HL-60 (cell line): ENCODE measurements at regions not wholly inside any gene's neighbourhood (a gene's known extent, or its start where the extent isn't known, plus 50 kb on each side); places are given as distances from the start of the nearest gene placed in this dataset.

Source experiments
- POLR2AphosphoS5 ChIP-seq: IDR thresholded peaks from 2 replicates; pipeline ENCODE4 v1.6.1; 2012; ENCODE audit warnings: low read depth
- TF ChIP-seq, protein P1 (sequence below): IDR thresholded peaks from one replicate; pipeline ENCODE4 v1.5.1; 2011; ENCODE audit warnings: low read length, control low read depth, inconsistent platforms; ENCODE audit not compliant: insufficient read depth

DNA sequence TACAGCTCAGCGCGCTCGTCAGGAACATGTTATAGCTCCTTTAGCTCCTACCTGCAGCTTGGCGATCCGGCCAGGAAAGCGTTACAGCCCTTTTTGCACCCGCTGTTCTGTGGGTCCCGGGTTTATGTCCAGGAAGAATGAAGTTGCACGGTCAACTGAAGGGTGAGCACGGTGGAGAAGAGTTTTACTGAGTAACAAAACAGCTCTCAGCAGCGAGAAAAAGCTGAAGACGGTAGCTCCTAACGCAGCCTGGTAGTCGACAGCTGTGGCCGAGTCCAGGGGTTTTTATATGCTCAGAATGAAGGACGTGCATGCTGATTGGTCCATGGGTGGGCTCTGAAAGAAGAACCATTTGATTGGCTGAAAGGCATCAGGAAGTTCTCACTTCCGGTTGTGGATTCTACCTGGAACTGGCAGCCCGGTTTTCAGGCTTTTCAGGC, 1830.1 kb upstream of the NUDT12 start:
- TF ChIP-seq, protein P1, sequence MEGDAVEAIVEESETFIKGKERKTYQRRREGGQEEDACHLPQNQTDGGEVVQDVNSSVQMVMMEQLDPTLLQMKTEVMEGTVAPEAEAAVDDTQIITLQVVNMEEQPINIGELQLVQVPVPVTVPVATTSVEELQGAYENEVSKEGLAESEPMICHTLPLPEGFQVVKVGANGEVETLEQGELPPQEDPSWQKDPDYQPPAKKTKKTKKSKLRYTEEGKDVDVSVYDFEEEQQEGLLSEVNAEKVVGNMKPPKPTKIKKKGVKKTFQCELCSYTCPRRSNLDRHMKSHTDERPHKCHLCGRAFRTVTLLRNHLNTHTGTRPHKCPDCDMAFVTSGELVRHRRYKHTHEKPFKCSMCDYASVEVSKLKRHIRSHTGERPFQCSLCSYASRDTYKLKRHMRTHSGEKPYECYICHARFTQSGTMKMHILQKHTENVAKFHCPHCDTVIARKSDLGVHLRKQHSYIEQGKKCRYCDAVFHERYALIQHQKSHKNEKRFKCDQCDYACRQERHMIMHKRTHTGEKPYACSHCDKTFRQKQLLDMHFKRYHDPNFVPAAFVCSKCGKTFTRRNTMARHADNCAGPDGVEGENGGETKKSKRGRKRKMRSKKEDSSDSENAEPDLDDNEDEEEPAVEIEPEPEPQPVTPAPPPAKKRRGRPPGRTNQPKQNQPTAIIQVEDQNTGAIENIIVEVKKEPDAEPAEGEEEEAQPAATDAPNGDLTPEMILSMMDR = no peak
- no peak for TF ChIP-seq POLR2AphosphoS5
